Esophagus muscularis mucosa (tissue), 3 donors: ENCODE measurements at regions not wholly inside any gene's neighbourhood (a gene's known extent, or its start where the extent isn't known, plus 50 kb on each side); places are given as distances from the start of the nearest gene placed in this dataset.

Experiments used
- CTCF ChIP-seq, 3 experiments: fragments of 200-600 bp in 2 of 3; fragments of 450-650 bp in 1 of 3; sonication (generic) in 2 of 3; IDR thresholded peaks; one replicate each; pipeline ENCODE4 v1.5.1; 2017 to 2019; ENCODE audit warnings: antibody characterized with exemption in 3 of 3, mild to moderate bottlenecking in 2 of 3, moderate library complexity in 1 of 3
- EP300 ChIP-seq: sonication (generic); formaldehyde crosslinking; IDR thresholded peaks from one replicate; pipeline ENCODE4 v1.6.1; 2017; ENCODE audit warnings: antibody characterized with exemption

DNA sequence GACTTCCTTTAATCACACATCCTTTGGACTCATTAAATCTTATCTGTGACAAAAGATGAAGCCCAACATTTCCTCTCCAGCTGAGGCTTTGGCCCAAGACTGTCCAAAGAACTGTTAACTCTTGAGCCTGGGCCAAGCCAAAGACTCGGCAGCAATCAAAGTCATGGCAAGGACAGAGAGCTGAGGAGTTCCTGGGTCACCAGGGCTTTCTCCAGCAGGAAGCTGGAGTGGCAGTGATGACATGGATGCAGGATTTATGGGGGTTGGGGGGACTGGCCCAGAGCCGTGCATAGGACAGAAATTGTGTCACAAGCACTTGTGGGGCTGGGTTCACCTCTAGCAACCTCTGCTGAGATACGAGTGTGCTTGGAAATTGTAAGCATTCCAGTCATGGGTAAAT lies 440.3 kb downstream of the PLK2 start:
- TF ChIP-seq EP300 (no peak), CTCF (IDR thresholded peaks at IDR 0.05) (no peak)
